ENCODE measurements at regions not wholly inside any gene's neighbourhood (a gene's known extent, or its start where the extent isn't known, plus 50 kb on each side); places are given as distances from the start of the nearest gene placed in this dataset.
"Not testable (repeated sequence)": the region's sequence is repeated elsewhere in the genome, so short reads cannot be mapped to it uniquely, and the experiment has no call there.

- no peak overlapping the region for H3K4me3 ChIP-seq (ENCODE audit: low read depth, low read length)
- no peak for TF ChIP-seq CTCF (IDR thresholded peaks at IDR 0.05; ENCODE audit: control insufficient read depth, extremely low read depth, insufficient read depth)
- no peak for DNase-seq (ENCODE audit: low read depth)
These were observed 248.4 kb upstream of the KCNH7 start for GRCh38 chr2:163086940-163087339.

- not testable (repeated sequence) for H3K4me3 ChIP-seq (ENCODE audit: low read depth, low read length); DNase-seq (ENCODE audit: low read depth)
These were observed 246.9 kb upstream of the KCNH7 start for GRCh38 chr2:163085366-163086024.

GRCh38 chr2:163081754-163082153 lies 243.2 kb upstream of the KCNH7 start:
- no peak overlapping the region for H3K4me3 ChIP-seq (ENCODE audit: low read depth, low read length)
- no peak for DNase-seq (ENCODE audit: low read depth)
- no peak for TF ChIP-seq CTCF (IDR thresholded peaks at IDR 0.05; ENCODE audit: control insufficient read depth, extremely low read depth, insufficient read depth)

- DNase-seq (ENCODE audit: low read depth), result no peak
- no peak for TF ChIP-seq CTCF (IDR thresholded peaks at IDR 0.05; ENCODE audit: control insufficient read depth, extremely low read depth, insufficient read depth)
- no peak overlapping the region for H3K4me3 ChIP-seq (ENCODE audit: low read depth, low read length)
These were observed 238.7 kb upstream of the KCNH7 start for GRCh38 chr2:163077241-163077640.

- H3K4me3 ChIP-seq (ENCODE audit: low read depth, low read length), result no peak overlapping the region
- TF ChIP-seq CTCF (IDR thresholded peaks at IDR 0.05; ENCODE audit: control insufficient read depth, extremely low read depth, insufficient read depth), result no peak
- DNase-seq (ENCODE audit: low read depth), result no peak
These were observed 227.5 kb upstream of the KCNH7 start for GRCh38 chr2:163066085-163066484.

GRCh38 chr2:163062524-163062923 lies 224.0 kb upstream of the KCNH7 start:
- TF ChIP-seq CTCF (IDR thresholded peaks at IDR 0.05; ENCODE audit: control insufficient read depth, extremely low read depth, insufficient read depth), result no peak
- DNase-seq (ENCODE audit: low read depth), result no peak
- no peak overlapping the region for H3K4me3 ChIP-seq (ENCODE audit: low read depth, low read length)

GRCh38 chr2:163046615-163047014 lies 208.0 kb upstream of the KCNH7 start:
- TF ChIP-seq CTCF (IDR thresholded peaks at IDR 0.05; ENCODE audit: control insufficient read depth, extremely low read depth, insufficient read depth), result no peak
- H3K4me3 ChIP-seq (ENCODE audit: low read depth, low read length), result no peak overlapping the region
- no peak for DNase-seq (ENCODE audit: low read depth)
